ENCODE measurements at regions not wholly inside any gene's neighbourhood (a gene's known extent, or its start where the extent isn't known, plus 50 kb on each side); places are given as distances from the start of the nearest gene placed in this dataset.

DNA sequence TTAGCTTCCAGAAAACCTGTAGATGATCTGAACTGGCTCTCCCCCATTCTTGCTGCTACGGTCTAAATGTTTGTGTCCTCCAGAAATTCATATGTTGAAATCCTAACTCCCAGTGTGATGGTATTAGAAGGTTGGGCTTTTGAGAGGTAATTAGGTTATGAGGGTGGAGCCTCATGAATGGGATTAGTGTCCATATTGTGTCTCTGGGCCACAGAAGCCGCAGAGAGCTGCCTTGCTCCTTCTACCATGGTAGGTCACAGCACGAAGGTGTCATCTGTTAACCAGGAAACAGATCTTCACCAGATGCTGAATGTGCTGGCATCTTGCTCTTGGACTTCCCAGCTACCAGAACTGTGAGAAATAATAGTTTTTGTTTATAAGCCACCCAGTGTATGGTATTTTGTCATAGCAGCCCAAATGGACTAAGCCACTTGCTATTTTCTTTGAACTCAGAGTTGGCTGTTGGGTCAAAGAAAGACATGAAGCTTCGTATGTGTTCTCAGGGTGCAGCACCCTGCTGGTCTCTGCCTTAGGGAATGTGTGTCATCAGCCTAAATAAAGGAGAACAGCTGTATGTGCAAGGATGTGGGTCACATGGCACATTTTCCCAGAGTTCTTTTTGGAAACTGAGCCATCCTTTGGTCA, 317.5 kb upstream of the SLCO3A1 start:
- no TSS peak for BruUV-seq (replicated peaks)
- CTCF ChIA-PET = interaction anchor here (0.6 to 3.1 kb wide), 8 partner anchors 9 to 533 kb away, joined by 3 to 21 read pairs (median 8); no protein-coding TSS in a partner anchor
- Mint-ChIP-seq H3K27ac (ENCODE audit: unreplicated experiment) (peak overlapping the region; percentile 91), H3K4me1 (ENCODE audit: low read depth, unreplicated experiment) (peaks cover 75% of the 10 kb centered on the region), H3K9me3 (ENCODE audit: low read depth, unreplicated experiment) (peaks cover 2% of the 10 kb centered on the region), H3K4me3 (ENCODE audit: low read depth, unreplicated experiment) (peak overlapping the region; percentile 37), H3K27me3 (ENCODE audit: unreplicated experiment) (no peaks in the 10 kb centered on the region), H3K36me3 (ENCODE audit: insufficient read depth, unreplicated experiment) (peaks cover 12% of the 10 kb centered on the region)
- no peak for DNase-seq
- intact Hi-C loops (cut with micrococcal nuclease; ENCODE audit: unreplicated experiment) = loop anchor here (1.0 to 10.0 kb wide), 7 partner anchors 80 to 546 kb away; no protein-coding TSS in a partner anchor
- TF ChIP-seq, protein P1, sequence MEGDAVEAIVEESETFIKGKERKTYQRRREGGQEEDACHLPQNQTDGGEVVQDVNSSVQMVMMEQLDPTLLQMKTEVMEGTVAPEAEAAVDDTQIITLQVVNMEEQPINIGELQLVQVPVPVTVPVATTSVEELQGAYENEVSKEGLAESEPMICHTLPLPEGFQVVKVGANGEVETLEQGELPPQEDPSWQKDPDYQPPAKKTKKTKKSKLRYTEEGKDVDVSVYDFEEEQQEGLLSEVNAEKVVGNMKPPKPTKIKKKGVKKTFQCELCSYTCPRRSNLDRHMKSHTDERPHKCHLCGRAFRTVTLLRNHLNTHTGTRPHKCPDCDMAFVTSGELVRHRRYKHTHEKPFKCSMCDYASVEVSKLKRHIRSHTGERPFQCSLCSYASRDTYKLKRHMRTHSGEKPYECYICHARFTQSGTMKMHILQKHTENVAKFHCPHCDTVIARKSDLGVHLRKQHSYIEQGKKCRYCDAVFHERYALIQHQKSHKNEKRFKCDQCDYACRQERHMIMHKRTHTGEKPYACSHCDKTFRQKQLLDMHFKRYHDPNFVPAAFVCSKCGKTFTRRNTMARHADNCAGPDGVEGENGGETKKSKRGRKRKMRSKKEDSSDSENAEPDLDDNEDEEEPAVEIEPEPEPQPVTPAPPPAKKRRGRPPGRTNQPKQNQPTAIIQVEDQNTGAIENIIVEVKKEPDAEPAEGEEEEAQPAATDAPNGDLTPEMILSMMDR (IDR thresholded peaks at IDR 0.05; ENCODE audit: unreplicated experiment) = no peak

DNA sequence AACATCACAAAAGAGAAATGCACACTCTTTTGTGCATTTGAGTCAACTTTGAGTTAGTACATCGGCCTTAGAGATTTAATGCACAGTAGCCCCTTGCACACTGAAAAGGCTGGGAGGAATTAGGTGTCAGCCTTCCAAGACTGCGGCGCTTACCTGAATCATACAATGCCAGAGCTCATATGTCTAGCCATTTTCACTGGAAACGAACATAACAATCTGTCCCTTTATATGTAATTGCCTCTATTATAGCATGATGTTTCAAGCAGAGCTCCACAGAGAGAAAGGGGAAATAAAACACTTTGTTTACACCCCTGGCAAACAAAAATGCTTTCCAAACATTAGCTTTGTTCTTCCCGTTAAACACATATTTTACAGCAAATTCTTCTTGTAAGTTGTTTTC, 315.7 kb upstream of the SLCO3A1 start:
- intact Hi-C loops (cut with micrococcal nuclease; ENCODE audit: unreplicated experiment) = loop anchor here (1.0 to 10.0 kb wide), 6 partner anchors 23 to 544 kb away; no protein-coding TSS in a partner anchor
- CTCF ChIA-PET = interaction anchor here (0.6 to 3.1 kb wide), 6 partner anchors 23 to 805 kb away, joined by 3 to 21 read pairs (median 4); no protein-coding TSS in a partner anchor
- peak overlapping the region; percentile 91 for H3K27ac Mint-ChIP-seq (ENCODE audit: unreplicated experiment)
- DNase-seq = no peak
- H3K36me3 Mint-ChIP-seq (ENCODE audit: insufficient read depth, unreplicated experiment) = peaks cover 12% of the 10 kb centered on the region
- TF ChIP-seq, protein P1 (IDR thresholded peaks at IDR 0.05; ENCODE audit: unreplicated experiment) = no peak
- H3K9me3 Mint-ChIP-seq (ENCODE audit: low read depth, unreplicated experiment) = no peaks in the 10 kb centered on the region
- no TSS peak for BruUV-seq (replicated peaks)
- H3K4me3 Mint-ChIP-seq (ENCODE audit: low read depth, unreplicated experiment) = no peak overlapping the region
- H3K4me1 Mint-ChIP-seq (ENCODE audit: low read depth, unreplicated experiment) = peaks cover 74% of the 10 kb centered on the region
- H3K27me3 Mint-ChIP-seq (ENCODE audit: unreplicated experiment) = no peaks in the 10 kb centered on the region

DNA sequence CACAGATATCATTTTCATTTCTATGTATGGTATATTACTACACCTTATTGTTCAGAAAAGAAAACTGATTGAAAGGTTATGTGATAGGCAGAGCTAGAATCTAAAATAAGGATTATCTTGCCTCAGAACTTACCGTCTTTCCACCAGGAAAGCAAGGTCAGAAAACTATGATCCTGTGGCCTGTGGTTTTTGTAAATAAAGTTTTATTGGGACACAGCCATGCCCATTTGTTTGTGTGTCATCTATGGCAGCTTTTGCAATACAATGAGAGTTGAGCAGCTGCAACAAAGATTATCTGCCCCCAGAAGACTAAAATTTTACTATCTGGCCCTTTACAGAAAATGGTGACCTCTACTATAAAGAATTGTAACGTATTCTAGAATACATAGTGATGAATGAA, 314.7 kb upstream of the SLCO3A1 start:
- CTCF ChIA-PET = interaction anchor here (1.1 to 3.1 kb wide), 2 partner anchors 22 to 268 kb away, joined by 3 to 21 read pairs; no protein-coding TSS in a partner anchor
- no peaks in the 10 kb centered on the region for H3K9me3 Mint-ChIP-seq (ENCODE audit: low read depth, unreplicated experiment)
- H3K27me3 Mint-ChIP-seq (ENCODE audit: unreplicated experiment) = no peaks in the 10 kb centered on the region
- no TSS peak for BruUV-seq (replicated peaks)
- no peak for DNase-seq
- TF ChIP-seq, protein P1 (IDR thresholded peaks at IDR 0.05; ENCODE audit: unreplicated experiment) = no peak
- peak overlapping the region; percentile 91 for H3K27ac Mint-ChIP-seq (ENCODE audit: unreplicated experiment)
- H3K4me1 Mint-ChIP-seq (ENCODE audit: low read depth, unreplicated experiment) = peaks cover 64% of the 10 kb centered on the region
- peaks cover 12% of the 10 kb centered on the region for H3K36me3 Mint-ChIP-seq (ENCODE audit: insufficient read depth, unreplicated experiment)
- no peak overlapping the region for H3K4me3 Mint-ChIP-seq (ENCODE audit: low read depth, unreplicated experiment)
- intact Hi-C loops (cut with micrococcal nuclease; ENCODE audit: unreplicated experiment) = loop anchor here (5.0 to 10.0 kb wide), 4 partner anchors 236 to 544 kb away; no protein-coding TSS in a partner anchor

DNA sequence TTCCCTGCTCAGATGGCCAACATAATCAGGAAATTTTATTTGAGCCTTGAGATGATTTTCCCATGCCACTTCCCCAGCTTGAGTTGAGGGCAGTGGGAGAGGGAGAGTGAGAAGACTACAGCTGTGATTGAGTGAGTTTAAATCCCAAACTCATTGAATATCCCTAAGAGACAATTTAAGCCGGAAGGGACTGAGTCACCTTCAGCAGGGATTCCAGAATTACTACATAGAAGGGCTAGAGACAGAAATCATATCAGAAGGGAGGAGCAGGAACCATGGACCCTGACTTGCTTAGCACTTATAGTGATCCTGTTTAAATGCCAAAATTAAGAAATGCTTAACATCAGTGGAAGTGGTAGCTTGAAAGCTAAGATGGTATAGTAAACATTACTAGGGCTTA, 312.2 kb upstream of the SLCO3A1 start:
- no peaks in the 10 kb centered on the region for H3K27me3 Mint-ChIP-seq (ENCODE audit: unreplicated experiment)
- no peak overlapping the region for H3K27ac Mint-ChIP-seq (ENCODE audit: unreplicated experiment)
- H3K9me3 Mint-ChIP-seq (ENCODE audit: low read depth, unreplicated experiment) = peaks cover 4% of the 10 kb centered on the region
- TF ChIP-seq, protein P1 (IDR thresholded peaks at IDR 0.05; ENCODE audit: unreplicated experiment) = no peak
- peaks cover 9% of the 10 kb centered on the region for H3K36me3 Mint-ChIP-seq (ENCODE audit: insufficient read depth, unreplicated experiment)
- no peak overlapping the region for H3K4me3 Mint-ChIP-seq (ENCODE audit: low read depth, unreplicated experiment)
- intact Hi-C loops (cut with micrococcal nuclease; ENCODE audit: unreplicated experiment) = no loop called here
- H3K4me1 Mint-ChIP-seq (ENCODE audit: low read depth, unreplicated experiment) = peaks cover 39% of the 10 kb centered on the region
- no TSS peak for BruUV-seq (replicated peaks)
- CTCF ChIA-PET = no interaction called here
- DNase-seq = no peak

Data from Calu3 (cell line).